GM23248 (cell line): ENCODE measurements at regions not wholly inside any gene's neighbourhood (a gene's known extent, or its start where the extent isn't known, plus 50 kb on each side); places are given as distances from the start of the nearest gene placed in this dataset.

ENCODE experiments used
- EZH2 ChIP-seq: fragments of 200-600 bp; sonication (generic); IDR thresholded peaks from 2 replicates; pipeline ENCODE4 v1.6.1; 2018; ENCODE audit warnings: antibody characterized with exemption, mild to moderate bottlenecking; ENCODE audit not compliant: insufficient read depth, poor library complexity, severe bottlenecking
- EZH2phosphoT487 ChIP-seq: fragments of 200-600 bp; sonication (generic); IDR thresholded peaks from 2 replicates; pipeline ENCODE4 v1.6.1; 2018; ENCODE audit warnings: antibody characterized with exemption, moderate library complexity, mild to moderate bottlenecking, low read depth; ENCODE audit not compliant: insufficient read depth

DNA sequence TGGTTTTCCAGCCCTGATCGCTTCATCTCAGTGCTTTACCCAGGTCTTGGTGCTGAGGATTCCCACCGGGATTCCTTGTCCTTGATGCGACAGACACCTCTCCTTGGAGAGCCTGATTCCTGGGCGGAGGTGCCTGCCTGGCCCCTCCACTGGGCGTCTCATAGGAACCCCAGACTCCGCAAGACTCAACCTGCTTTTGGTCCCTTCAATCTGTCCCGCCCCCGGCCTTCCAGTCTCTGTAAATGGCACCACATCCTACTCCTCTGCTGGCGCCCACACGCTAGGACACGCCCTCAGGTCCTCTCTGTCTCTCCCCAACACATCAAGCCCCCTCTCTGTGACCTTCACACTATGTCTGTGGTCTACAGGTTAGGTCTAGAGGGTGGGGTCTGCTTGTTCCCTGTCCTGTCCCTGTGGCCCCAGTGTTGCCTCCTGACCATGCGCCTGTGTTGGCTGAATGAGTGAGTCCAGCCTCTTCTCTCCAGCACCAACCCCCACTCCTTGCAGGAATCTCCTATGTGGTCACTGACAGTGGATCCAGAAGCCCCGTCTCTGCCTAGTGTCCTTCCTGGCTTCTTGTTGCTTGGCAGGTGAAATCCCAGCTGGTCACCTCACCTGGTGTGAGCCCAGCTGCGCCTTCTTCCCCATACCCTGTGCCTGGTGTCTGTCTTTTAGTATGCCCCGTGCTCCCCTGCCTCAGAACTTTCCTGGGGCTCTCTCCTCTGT, 119.7 kb upstream of the C1orf174 start:
- no peak for TF ChIP-seq EZH2
- TF ChIP-seq EZH2phosphoT487: no peak
